ENCODE measurements at regions not wholly inside any gene's neighbourhood (a gene's known extent, or its start where the extent isn't known, plus 50 kb on each side); places are given as distances from the start of the nearest gene placed in this dataset.

DNA sequence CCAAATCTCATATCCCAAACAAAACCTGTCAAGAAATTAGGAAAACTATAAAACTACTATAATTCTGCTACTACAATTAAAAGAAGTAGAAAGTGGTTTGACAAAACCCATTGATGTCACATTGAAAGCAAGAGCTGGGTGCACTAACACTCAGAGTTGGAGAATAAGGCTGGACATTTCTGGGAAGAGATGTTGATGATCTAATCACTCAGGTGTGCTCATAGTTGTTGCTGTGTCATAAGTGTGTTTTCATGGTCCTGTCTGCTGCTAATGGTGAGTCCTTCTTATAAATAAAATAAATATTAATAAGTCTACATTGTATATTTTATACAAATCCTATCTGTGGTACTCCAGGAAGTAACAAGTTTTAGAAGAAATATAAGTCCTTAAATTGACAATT, 168.2 kb upstream of the LRP1B start:
- Histone ChIP-seq H3K27ac (ENCODE audit: low read depth, low read length) (no peak overlapping the region), H3K4me2 (ENCODE audit: insufficient read depth in 1 of 2, low read depth in 2 of 2, low read length in 2 of 2) (no peak overlapping the region), H3K27me3 (replicated peaks in 1 of 4; ENCODE audit: control insufficient read depth in 3 of 4, extremely low read depth in 1 of 4, insufficient read depth in 3 of 4, low read length in 3 of 4) (no peaks in the 10 kb centered on the region), H3K23me2 (ENCODE audit: low read depth, low read length) (no peaks in the 10 kb centered on the region), H3K4ac (replicated peaks; ENCODE audit: insufficient read length, low read depth, low read length) (no peak overlapping the region), H4K5ac (ENCODE audit: insufficient read length, low read depth, low read length) (no peak overlapping the region), H3K79me1 (ENCODE audit: low read depth, low read length) (no peaks in the 10 kb centered on the region), H2BK20ac (ENCODE audit: low read length) (no peak overlapping the region), H2BK12ac (ENCODE audit: low read depth, low read length) (no peak overlapping the region), H3K4me1 (replicated peaks in 1 of 4; ENCODE audit: control insufficient read depth in 3 of 4, insufficient read depth in 4 of 4, low read length in 3 of 4) (no peaks in the 10 kb centered on the region), H3K79me2 (ENCODE audit: control insufficient read depth in 1 of 2, insufficient read depth in 2 of 2, low read length in 2 of 2) (no peaks in the 10 kb centered on the region), H3K18ac (ENCODE audit: extremely low read depth, low read length) (no peak overlapping the region), H4K91ac (replicated peaks; ENCODE audit: insufficient read length, low read length) (no peak overlapping the region), H2BK15ac (ENCODE audit: low read length) (no peak overlapping the region), H3K56ac (replicated peaks; ENCODE audit: insufficient read length, low read depth, low read length) (no peak overlapping the region), H3K23ac (ENCODE audit: insufficient read length) (no peak overlapping the region), H2AFZ (ENCODE audit: low read length) (no peak overlapping the region), H2AK5ac (ENCODE audit: low read depth, low read length) (no peak overlapping the region), H3K4me3 (ENCODE audit: extremely low read depth in 1 of 4, insufficient read depth in 2 of 4, low read depth in 3 of 4, low read length in 4 of 4) (no peak overlapping the region), H4K20me1 (replicated peaks in 1 of 2; ENCODE audit: control insufficient read depth in 1 of 2, insufficient read depth in 2 of 2, low read length in 2 of 2) (no peaks in the 10 kb centered on the region), H3K9me3 (ENCODE audit: insufficient read depth in 2 of 2, low read depth in 1 of 2, low read length in 1 of 2) (no peaks in the 10 kb centered on the region), H2BK5ac (ENCODE audit: low read depth, low read length) (no peak overlapping the region), H2BK120ac (replicated peaks; ENCODE audit: low read depth, low read length) (no peak overlapping the region), H3K9ac (replicated peaks in 1 of 4; ENCODE audit: extremely low read depth in 1 of 4, low read depth in 3 of 4, low read length in 3 of 4) (no peak overlapping the region), H4K8ac (ENCODE audit: extremely low read depth, insufficient read depth, low read length) (no peak overlapping the region), H3K14ac (ENCODE audit: insufficient read length) (no peak overlapping the region), H3K36me3 (ENCODE audit: control insufficient read depth in 2 of 4, insufficient read depth in 4 of 4, low read length in 3 of 4) (no peaks in the 10 kb centered on the region)
- no peak for TF ChIP-seq EZH2 (IDR thresholded peaks at IDR 0.05; ENCODE audit: low read depth, low read length, severe bottlenecking)
- no peak for TF ChIP-seq PHF8 (conservative IDR thresholded peaks at IDR 0.05; ENCODE audit: low read depth, low read length)
- TF ChIP-seq SRF (IDR thresholded peaks at IDR 0.05; ENCODE audit: low read depth, low read length) = no peak
- no peak for TF ChIP-seq KDM5A (IDR thresholded peaks at IDR 0.05; ENCODE audit: low read length)
- no peak for TF ChIP-seq RAD21 (IDR thresholded peaks at IDR 0.05 in 1 of 2, conservative IDR thresholded peaks at IDR 0.05 in 1 of 2; ENCODE audit: low read depth in 2 of 2, low read length in 2 of 2)
- TF ChIP-seq, protein P1, sequence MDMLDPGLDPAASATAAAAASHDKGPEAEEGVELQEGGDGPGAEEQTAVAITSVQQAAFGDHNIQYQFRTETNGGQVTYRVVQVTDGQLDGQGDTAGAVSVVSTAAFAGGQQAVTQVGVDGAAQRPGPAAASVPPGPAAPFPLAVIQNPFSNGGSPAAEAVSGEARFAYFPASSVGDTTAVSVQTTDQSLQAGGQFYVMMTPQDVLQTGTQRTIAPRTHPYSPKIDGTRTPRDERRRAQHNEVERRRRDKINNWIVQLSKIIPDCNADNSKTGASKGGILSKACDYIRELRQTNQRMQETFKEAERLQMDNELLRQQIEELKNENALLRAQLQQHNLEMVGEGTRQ (IDR thresholded peaks at IDR 0.05; ENCODE audit: low read length) = no peak
- no peak for TF ChIP-seq SUZ12 (IDR thresholded peaks at IDR 0.05; ENCODE audit: low read length)
- TF ChIP-seq YY1 (IDR thresholded peaks at IDR 0.05; ENCODE audit: low read depth, low read length) = no peak
- TF ChIP-seq, protein P2, sequence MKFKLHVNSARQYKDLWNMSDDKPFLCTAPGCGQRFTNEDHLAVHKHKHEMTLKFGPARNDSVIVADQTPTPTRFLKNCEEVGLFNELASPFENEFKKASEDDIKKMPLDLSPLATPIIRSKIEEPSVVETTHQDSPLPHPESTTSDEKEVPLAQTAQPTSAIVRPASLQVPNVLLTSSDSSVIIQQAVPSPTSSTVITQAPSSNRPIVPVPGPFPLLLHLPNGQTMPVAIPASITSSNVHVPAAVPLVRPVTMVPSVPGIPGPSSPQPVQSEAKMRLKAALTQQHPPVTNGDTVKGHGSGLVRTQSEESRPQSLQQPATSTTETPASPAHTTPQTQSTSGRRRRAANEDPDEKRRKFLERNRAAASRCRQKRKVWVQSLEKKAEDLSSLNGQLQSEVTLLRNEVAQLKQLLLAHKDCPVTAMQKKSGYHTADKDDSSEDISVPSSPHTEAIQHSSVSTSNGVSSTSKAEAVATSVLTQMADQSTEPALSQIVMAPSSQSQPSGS (IDR thresholded peaks at IDR 0.05; ENCODE audit: low read length) = no peak
- no peak for TF ChIP-seq BCL11A (IDR thresholded peaks at IDR 0.05; ENCODE audit: low read depth in 2 of 2, low read length in 2 of 2)
- TF ChIP-seq, protein P3, sequence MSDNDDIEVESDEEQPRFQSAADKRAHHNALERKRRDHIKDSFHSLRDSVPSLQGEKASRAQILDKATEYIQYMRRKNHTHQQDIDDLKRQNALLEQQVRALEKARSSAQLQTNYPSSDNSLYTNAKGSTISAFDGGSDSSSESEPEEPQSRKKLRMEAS (IDR thresholded peaks at IDR 0.05) = no peak
- ChIA-PET POLR2A (ENCODE audit: partially characterized antibody) (no interaction called here), CTCF (ENCODE audit: partially characterized antibody) (no interaction called here)
- DNase-seq (ENCODE audit: low read depth in 1 of 2, low spot score in 2 of 2) = no peak
- FAIRE-seq = no peak

Data from H1 (cell line).